K562 (cell line): ENCODE measurements at regions not wholly inside any gene's neighbourhood (a gene's known extent, or its start where the extent isn't known, plus 50 kb on each side); places are given as distances from the start of the nearest gene placed in this dataset.

Experiments
- ATAC-seq: fragments of 200-7000 bp; cut with Tn5 transposase; 3 replicates; pipeline ENCODE4 v1.9.1; 2020; ENCODE audit warnings: moderate library complexity
- BruUV-seq: library from RNA; stranded (reverse); fragments of 400-500 nt; replicated peaks from 2 replicates; lab custom pipeline; 2021; lab: Mats Ljungman, UMichigan
- CTCF ChIA-PET: fragments of 300-600 bp; formaldehyde crosslinking; extraction: SDS; loops from one replicate; lab custom pipeline; 2021; ENCODE audit warnings: low intra/inter-chr PET ratio; lab: Yijun Ruan, JAX
- POLR2A ChIA-PET: fragments of 300-600, 350-650 bp; sonication (Branson Sonifier 250); formaldehyde crosslinking; extraction: SDS; loops from one replicate; lab custom pipeline; 2021; ENCODE audit warnings: antibody characterized with exemption, inconsistent platforms; lab: Yijun Ruan, JAX
- DNase-seq, 4 experiments: peaks; one replicate each; pipeline versions ENCODE4 v3.0.0 to v3.0.0-alpha.2; 2011 to 2018; ENCODE audit warnings: low spot score in 3 of 4, mixed read lengths in 3 of 4; ENCODE audit errors: extremely low read depth in 1 of 4
- FAIRE-seq: peaks from 2 replicates; lab custom pipeline; 2011; peaks lifted over from hg19 to GRCh38; lab: Jason Lieb, UNC
- H2AFZ ChIP-seq: 2 replicates; pipeline ENCODE4 v1.6.0; 2011; ENCODE audit warnings: low read depth, low read length, control low read depth, inconsistent platforms
- H3K27ac ChIP-seq: fragments of 200-600 bp; 3 replicates; pipeline ENCODE4 v1.8.0; 2011; ENCODE audit warnings: low read depth, mild to moderate bottlenecking, control low read depth, inconsistent platforms, low read length, moderate library complexity, mixed read lengths; ENCODE audit errors: extremely low read depth
- H3K27me3 ChIP-seq, 2 experiments: fragments of 300-600 bp in 1 of 2; 2 replicates in 1 of 2; 3 replicates in 1 of 2; pipeline versions ENCODE4 v1.6.0 to v1.8.0; 2011; ENCODE audit warnings: inconsistent platforms in 2 of 2, low read length in 2 of 2, mild to moderate bottlenecking in 1 of 2, mixed read lengths in 1 of 2, moderate library complexity in 1 of 2; ENCODE audit not compliant: control insufficient read depth in 2 of 2, insufficient read depth in 2 of 2
- H3K36me3 ChIP-seq: fragments of 300-600 bp; 3 replicates; pipeline ENCODE4 v1.8.0; 2011; ENCODE audit warnings: mild to moderate bottlenecking, low read length, inconsistent platforms; ENCODE audit not compliant: control insufficient read depth, insufficient read depth
- H3K4me1 ChIP-seq, 2 experiments: fragments of 200-600 bp in 1 of 2; replicated peaks in 1 of 2; 2 replicates in 1 of 2; 3 replicates in 1 of 2; pipeline versions ENCODE4 v1.5.1 to v1.8.0; 2011; ENCODE audit warnings: inconsistent platforms in 2 of 2, low read length in 2 of 2, mild to moderate bottlenecking in 1 of 2, mixed read lengths in 1 of 2, moderate library complexity in 1 of 2; ENCODE audit not compliant: control insufficient read depth in 2 of 2, insufficient read depth in 2 of 2
- H3K4me2 ChIP-seq: 2 replicates; pipeline ENCODE4 v1.6.1; 2011; ENCODE audit warnings: low read length, control low read depth, inconsistent platforms, mixed read lengths; ENCODE audit not compliant: insufficient read depth
- H3K4me3 ChIP-seq: fragments of 200-600 bp; sonication (generic), shearing (Covaris generic); 2 replicates; pipeline ENCODE4 v1.5.1; 2016; ENCODE audit warnings: control low read depth, inconsistent platforms
- H3K79me2 ChIP-seq: fragments of 200-600 bp; 3 replicates; pipeline ENCODE4 v1.8.0; 2011; ENCODE audit warnings: low read length, inconsistent platforms; ENCODE audit not compliant: control insufficient read depth, insufficient read depth
- H3K9ac ChIP-seq, 2 experiments: 2 replicates each; pipeline versions ENCODE4 v1.6.0 to v1.6.1; 2011; ENCODE audit warnings: low read depth in 2 of 2, low read length in 2 of 2, control low read depth in 1 of 2, inconsistent platforms in 1 of 2, mild to moderate bottlenecking in 1 of 2, mixed read lengths in 1 of 2; ENCODE audit not compliant: insufficient read depth in 1 of 2
- H3K9me1 ChIP-seq: one replicate; pipeline ENCODE4 v1.6.0; 2011; ENCODE audit warnings: inconsistent platforms, mild to moderate bottlenecking, low read length, moderate library complexity; ENCODE audit not compliant: control insufficient read depth, insufficient read depth
- H3K9me3 ChIP-seq: replicated peaks from 2 replicates; pipeline ENCODE4 v1.5.1; 2011; ENCODE audit warnings: low read depth, low read length, inconsistent platforms; ENCODE audit not compliant: control insufficient read depth, insufficient read depth
- H4K20me1 ChIP-seq: replicated peaks from 2 replicates; pipeline ENCODE4 v1.6.1; 2011; ENCODE audit warnings: low read length, inconsistent platforms, mixed read lengths; ENCODE audit not compliant: control insufficient read depth, insufficient read depth
- BMI1 ChIP-seq: fragments of 150-350 bp; IDR thresholded peaks from 2 replicates; pipeline ENCODE4 v1.6.1; 2014; ENCODE audit warnings: low read length
- FOXM1 ChIP-seq, 2 experiments: fragments of 450-650 bp in 1 of 2; sonication (generic) in 1 of 2; formaldehyde crosslinking in 1 of 2; IDR thresholded peaks; 2 replicates each; pipeline versions ENCODE4 v1.6.1 to v1.9.0; 2017 to 2022; ENCODE audit warnings: low read depth in 2 of 2, mild to moderate bottlenecking in 2 of 2, missing genetic modification reagents in 1 of 2, moderate library complexity in 1 of 2
- HES1 ChIP-seq: fragments of 450-650 bp; IDR thresholded peaks from 2 replicates; pipeline ENCODE4 v1.6.1; 2016; ENCODE audit warnings: low read depth, mild to moderate bottlenecking, moderate library complexity
- HNRNPLL ChIP-seq: fragments of 200-400 bp; formaldehyde crosslinking; IDR thresholded peaks from 2 replicates; pipeline ENCODE4 v1.6.1; 2017; ENCODE audit warnings: low read length, low read depth, mild to moderate bottlenecking; ENCODE audit not compliant: poor library complexity, severe bottlenecking
- MCM5 ChIP-seq: fragments of 450-650 bp; IDR thresholded peaks from 2 replicates; pipeline ENCODE4 v1.6.1; 2016; ENCODE audit warnings: low read depth
- NR0B1 ChIP-seq: fragments of 450-650 bp; IDR thresholded peaks from one replicate; pipeline ENCODE4 v1.6.1; 2018; ENCODE audit warnings: mild to moderate bottlenecking, moderate library complexity; ENCODE audit not compliant: partially characterized antibody
- RUNX1 ChIP-seq: sonication (generic); IDR thresholded peaks from 2 replicates; pipeline ENCODE4 v1.6.1; 2016; ENCODE audit warnings: antibody characterized with exemption, low read depth
- SNRNP70 ChIP-seq: fragments of 200-400 bp; formaldehyde crosslinking; optimal IDR thresholded peaks from 2 replicates; pipeline ENCODE3; 2017; ENCODE audit warnings: low read depth, low read length
- TEAD2 ChIP-seq: fragments of 450-650 bp; IDR thresholded peaks from 2 replicates; pipeline ENCODE4 v1.6.1; 2016; ENCODE audit warnings: missing genetic modification characterization, control low read depth, missing compliant biosample characterization
- TGIF2 ChIP-seq: sonication (generic); formaldehyde crosslinking; IDR thresholded peaks from 2 replicates; pipeline ENCODE4 v1.8.1; 2022; ENCODE audit warnings: mild to moderate bottlenecking, missing genetic modification reagents, moderate library complexity
- ZNF551 ChIP-seq: fragments of 250-450 bp; sonication (Bioruptor Pico); IDR thresholded peaks from 2 replicates; pipeline ENCODE4 v1.5.0; 2021; ENCODE audit warnings: mild to moderate bottlenecking, moderate library complexity
- ZNF668 ChIP-seq: fragments of 250-450 bp; sonication (Bioruptor Pico); IDR thresholded peaks from 2 replicates; pipeline ENCODE4 v1.8.0; 2022; ENCODE audit warnings: mild to moderate bottlenecking, inconsistent platforms
- WGBS: fragments of 100-300 bp; shearing (Covaris generic); methylation state at CpG from one replicate; pipeline ENCODE4 v1.1.6; 2016; ENCODE audit warnings: low coverage, mixed read lengths; ENCODE audit not compliant: insufficient coverage; ENCODE audit errors: missing lambda C conversion rate; 5-methylcytosine and 5-hydroxymethylcytosine counted together
- in situ Hi-C: fragments of 300-500 bp; cut with MboI; formaldehyde crosslinking; loops from 4 replicates; pipeline ENCODE4 v1.15.0; 2018; ENCODE audit warnings: inconsistent platforms, mixed read lengths
- intact Hi-C: fragments of 100-400 bp; cut with micrococcal nuclease; formaldehyde crosslinking; loops from 2 replicates; pipeline ENCODE4 v1.14.2; 2022
- TF ChIP-seq, protein P1 (sequence below): fragments of 250-450 bp; sonication (Bioruptor Pico); IDR thresholded peaks from 2 replicates; pipeline ENCODE4 v1.8.0; 2022; ENCODE audit warnings: inconsistent platforms, mild to moderate bottlenecking, moderate library complexity, borderline replicate concordance

GRCh38 chr12:126667339-126667738, 1599.6 kb upstream of the TMEM132C start (continued):
- no peak for TF ChIP-seq NR0B1
- TF ChIP-seq, all 486 proteins: peak for 0

GRCh38 chr12:126668538-126668937, 1598.4 kb upstream of the TMEM132C start:
- H3K36me3 ChIP-seq, result no peaks in the 10 kb centered on the region
- TF ChIP-seq TGIF2 (CRISPR knock-in tag) (no peak), FOXM1 (IDR thresholded peaks at IDR 0.05; ENCODE audit: low read depth) (no peak), FOXM1 (CRISPR knock-in tag; IDR thresholded peaks at IDR 0.05; ENCODE audit: low read depth) (no peak), RUNX1 (no peak), ZNF668 (CRISPR knock-in tag) (no peak), ZNF551 (CRISPR knock-in tag) (no peak), HES1 (no peak), BMI1 (no peak), HNRNPLL (no peak), MCM5 (no peak), SNRNP70 (no peak), TEAD2 (tag) (no peak)
- TF ChIP-seq, protein P1, sequence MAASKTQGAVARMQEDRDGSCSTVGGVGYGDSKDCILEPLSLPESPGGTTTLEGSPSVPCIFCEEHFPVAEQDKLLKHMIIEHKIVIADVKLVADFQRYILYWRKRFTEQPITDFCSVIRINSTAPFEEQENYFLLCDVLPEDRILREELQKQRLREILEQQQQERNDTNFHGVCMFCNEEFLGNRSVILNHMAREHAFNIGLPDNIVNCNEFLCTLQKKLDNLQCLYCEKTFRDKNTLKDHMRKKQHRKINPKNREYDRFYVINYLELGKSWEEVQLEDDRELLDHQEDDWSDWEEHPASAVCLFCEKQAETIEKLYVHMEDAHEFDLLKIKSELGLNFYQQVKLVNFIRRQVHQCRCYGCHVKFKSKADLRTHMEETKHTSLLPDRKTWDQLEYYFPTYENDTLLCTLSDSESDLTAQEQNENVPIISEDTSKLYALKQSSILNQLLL (CRISPR knock-in tag), result no peak
- FAIRE-seq (no peak), ATAC-seq (no peak), DNase-seq (no peak)
- no peaks in the 10 kb centered on the region for H3K4me1 ChIP-seq
- no peak overlapping the region for H3K27ac ChIP-seq
- BruUV-seq, result no TSS peak
- in situ Hi-C loops (no loop called here), intact Hi-C loops (no loop called here)
- WGBS, result 0% methylated on average over 1 of the region's 1 CpG
- H4K20me1 ChIP-seq, result no peaks in the 10 kb centered on the region
- H2AFZ ChIP-seq, result no peak overlapping the region
- no peaks in the 10 kb centered on the region for H3K79me2 ChIP-seq
- ChIA-PET POLR2A (interaction anchor here (0.7 kb wide), 1 partner anchor 629 kb away, joined by 3 read pairs; no protein-coding TSS in a partner anchor), CTCF (no interaction called here)
- H3K4me2 ChIP-seq, result no peak overlapping the region
- H3K4me3 ChIP-seq, result no peak overlapping the region
- H3K9me1 ChIP-seq, result no peaks in the 10 kb centered on the region
- H3K27me3 ChIP-seq, result no peaks in the 10 kb centered on the region
- H3K9me3 ChIP-seq, result no peaks in the 10 kb centered on the region
- H3K9ac ChIP-seq, result no peak overlapping the region
